K562 (cell line): ENCODE measurements at regions not wholly inside any gene's neighbourhood (a gene's known extent, or its start where the extent isn't known, plus 50 kb on each side); places are given as distances from the start of the nearest gene placed in this dataset.

Experiments used
- ATAC-seq: fragments of 200-7000 bp; cut with Tn5 transposase; 3 replicates; pipeline ENCODE4 v1.9.1; 2020; ENCODE audit warnings: moderate library complexity
- BruUV-seq: library from RNA; stranded (reverse); fragments of 400-500 nt; replicated peaks from 2 replicates; lab custom pipeline; 2021; lab: Mats Ljungman, UMichigan
- CTCF ChIA-PET: fragments of 300-600 bp; formaldehyde crosslinking; extraction: SDS; loops from one replicate; lab custom pipeline; 2021; ENCODE audit warnings: low intra/inter-chr PET ratio; lab: Yijun Ruan, JAX
- POLR2A ChIA-PET: fragments of 300-600, 350-650 bp; sonication (Branson Sonifier 250); formaldehyde crosslinking; extraction: SDS; loops from one replicate; lab custom pipeline; 2021; ENCODE audit warnings: antibody characterized with exemption, inconsistent platforms; lab: Yijun Ruan, JAX
- DNase-seq, 4 experiments: peaks; one replicate each; pipeline versions ENCODE4 v3.0.0 to v3.0.0-alpha.2; 2011 to 2018; ENCODE audit warnings: low spot score in 3 of 4, mixed read lengths in 3 of 4; ENCODE audit errors: extremely low read depth in 1 of 4
- FAIRE-seq: peaks from 2 replicates; lab custom pipeline; 2011; peaks lifted over from hg19 to GRCh38; lab: Jason Lieb, UNC
- H2AFZ ChIP-seq: 2 replicates; pipeline ENCODE4 v1.6.0; 2011; ENCODE audit warnings: low read depth, low read length, control low read depth, inconsistent platforms
- H3K27ac ChIP-seq: fragments of 200-600 bp; 3 replicates; pipeline ENCODE4 v1.8.0; 2011; ENCODE audit warnings: low read depth, mild to moderate bottlenecking, control low read depth, inconsistent platforms, low read length, moderate library complexity, mixed read lengths; ENCODE audit errors: extremely low read depth
- H3K27me3 ChIP-seq, 2 experiments: fragments of 300-600 bp in 1 of 2; 2 replicates in 1 of 2; 3 replicates in 1 of 2; pipeline versions ENCODE4 v1.6.0 to v1.8.0; 2011; ENCODE audit warnings: inconsistent platforms in 2 of 2, low read length in 2 of 2, mild to moderate bottlenecking in 1 of 2, mixed read lengths in 1 of 2, moderate library complexity in 1 of 2; ENCODE audit not compliant: control insufficient read depth in 2 of 2, insufficient read depth in 2 of 2
- H3K36me3 ChIP-seq: fragments of 300-600 bp; 3 replicates; pipeline ENCODE4 v1.8.0; 2011; ENCODE audit warnings: mild to moderate bottlenecking, low read length, inconsistent platforms; ENCODE audit not compliant: control insufficient read depth, insufficient read depth
- H3K4me1 ChIP-seq, 2 experiments: fragments of 200-600 bp in 1 of 2; replicated peaks in 1 of 2; 2 replicates in 1 of 2; 3 replicates in 1 of 2; pipeline versions ENCODE4 v1.5.1 to v1.8.0; 2011; ENCODE audit warnings: inconsistent platforms in 2 of 2, low read length in 2 of 2, mild to moderate bottlenecking in 1 of 2, mixed read lengths in 1 of 2, moderate library complexity in 1 of 2; ENCODE audit not compliant: control insufficient read depth in 2 of 2, insufficient read depth in 2 of 2
- H3K4me2 ChIP-seq: 2 replicates; pipeline ENCODE4 v1.6.1; 2011; ENCODE audit warnings: low read length, control low read depth, inconsistent platforms, mixed read lengths; ENCODE audit not compliant: insufficient read depth
- H3K4me3 ChIP-seq: fragments of 200-600 bp; sonication (generic), shearing (Covaris generic); 2 replicates; pipeline ENCODE4 v1.5.1; 2016; ENCODE audit warnings: control low read depth, inconsistent platforms
- H3K79me2 ChIP-seq: fragments of 200-600 bp; 3 replicates; pipeline ENCODE4 v1.8.0; 2011; ENCODE audit warnings: low read length, inconsistent platforms; ENCODE audit not compliant: control insufficient read depth, insufficient read depth
- H3K9ac ChIP-seq, 2 experiments: 2 replicates each; pipeline versions ENCODE4 v1.6.0 to v1.6.1; 2011; ENCODE audit warnings: low read depth in 2 of 2, low read length in 2 of 2, control low read depth in 1 of 2, inconsistent platforms in 1 of 2, mild to moderate bottlenecking in 1 of 2, mixed read lengths in 1 of 2; ENCODE audit not compliant: insufficient read depth in 1 of 2
- H3K9me1 ChIP-seq: one replicate; pipeline ENCODE4 v1.6.0; 2011; ENCODE audit warnings: inconsistent platforms, mild to moderate bottlenecking, low read length, moderate library complexity; ENCODE audit not compliant: control insufficient read depth, insufficient read depth
- H3K9me3 ChIP-seq: replicated peaks from 2 replicates; pipeline ENCODE4 v1.5.1; 2011; ENCODE audit warnings: low read depth, low read length, inconsistent platforms; ENCODE audit not compliant: control insufficient read depth, insufficient read depth
- H4K20me1 ChIP-seq: replicated peaks from 2 replicates; pipeline ENCODE4 v1.6.1; 2011; ENCODE audit warnings: low read length, inconsistent platforms, mixed read lengths; ENCODE audit not compliant: control insufficient read depth, insufficient read depth
- CBFA2T2 ChIP-seq: fragments of 450-650 bp; conservative IDR thresholded peaks from 2 replicates; pipeline ENCODE4 v1.6.1; 2017; ENCODE audit warnings: mild to moderate bottlenecking
- CHCHD3 ChIP-seq: fragments of 250-450 bp; sonication (Bioruptor Pico); IDR thresholded peaks from 2 replicates; pipeline ENCODE4 v2.1.2; 2022; ENCODE audit warnings: mild to moderate bottlenecking
- E2F1 ChIP-seq: sonication (generic); formaldehyde crosslinking; IDR thresholded peaks from 2 replicates; pipeline ENCODE4 v1.8.1; 2023; ENCODE audit warnings: mild to moderate bottlenecking, missing genetic modification reagents, moderate library complexity
- FOS ChIP-seq: IDR thresholded peaks from 3 replicates; pipeline ENCODE4 v1.6.1; 2011; ENCODE audit not compliant: insufficient read length; ENCODE audit errors: extremely low read depth
- FOXA1 ChIP-seq: fragments of 450-650 bp; IDR thresholded peaks from 2 replicates; pipeline ENCODE4 v1.6.1; 2016; ENCODE audit warnings: mild to moderate bottlenecking, borderline replicate concordance
- FOXA3 ChIP-seq, 2 experiments: fragments of 450-650 bp in 1 of 2; sonication (generic) in 1 of 2; formaldehyde crosslinking; IDR thresholded peaks in 1 of 2; conservative IDR thresholded peaks in 1 of 2; 2 replicates each; pipeline versions ENCODE4 v1.4.0 to v1.8.0; 2020 to 2022; ENCODE audit warnings: mild to moderate bottlenecking in 2 of 2, missing genetic modification reagents in 1 of 2
- GTF2E2 ChIP-seq: fragments of 200-800 bp; sonication (Bioruptor generic); IDR thresholded peaks from 2 replicates; pipeline ENCODE4 v1.6.1; 2016; ENCODE audit warnings: missing genetic modification characterization, missing compliant biosample characterization
- U2AF2 ChIP-seq: fragments of 200-400 bp; formaldehyde crosslinking; optimal IDR thresholded peaks from 2 replicates; pipeline ENCODE3; 2017; ENCODE audit warnings: low read depth, mild to moderate bottlenecking, low read length
- ZBTB11 ChIP-seq, 3 experiments: fragments of 200-800 bp in 1 of 3; fragments of 250-450 bp in 1 of 3; fragments of 450-650 bp in 1 of 3; sonication (Bioruptor Pico) in 1 of 3; sonication (Bioruptor generic) in 1 of 3; formaldehyde crosslinking in 1 of 3; IDR thresholded peaks; 2 replicates each; pipeline versions ENCODE4 v1.6.1 to v1.8.0; 2016 to 2022; ENCODE audit warnings: mild to moderate bottlenecking in 2 of 3, missing genetic modification characterization in 2 of 3, missing compliant biosample characterization in 1 of 3, moderate library complexity in 1 of 3
- ZNF121 ChIP-seq: sonication (generic); formaldehyde crosslinking; conservative IDR thresholded peaks from 2 replicates; pipeline ENCODE4 v1.8.0; 2022; ENCODE audit warnings: missing genetic modification reagents
- ZNF134 ChIP-seq: fragments of 250-450 bp; sonication (Bioruptor Pico); conservative IDR thresholded peaks from 2 replicates; pipeline ENCODE4 v1.4.0; 2020
- WGBS: fragments of 100-300 bp; shearing (Covaris generic); methylation state at CpG from one replicate; pipeline ENCODE4 v1.1.6; 2016; ENCODE audit warnings: low coverage, mixed read lengths; ENCODE audit not compliant: insufficient coverage; ENCODE audit errors: missing lambda C conversion rate; 5-methylcytosine and 5-hydroxymethylcytosine counted together
- in situ Hi-C: fragments of 300-500 bp; cut with MboI; formaldehyde crosslinking; loops from 4 replicates; pipeline ENCODE4 v1.15.0; 2018; ENCODE audit warnings: inconsistent platforms, mixed read lengths
- intact Hi-C: fragments of 100-400 bp; cut with micrococcal nuclease; formaldehyde crosslinking; loops from 2 replicates; pipeline ENCODE4 v1.14.2; 2022

DNA sequence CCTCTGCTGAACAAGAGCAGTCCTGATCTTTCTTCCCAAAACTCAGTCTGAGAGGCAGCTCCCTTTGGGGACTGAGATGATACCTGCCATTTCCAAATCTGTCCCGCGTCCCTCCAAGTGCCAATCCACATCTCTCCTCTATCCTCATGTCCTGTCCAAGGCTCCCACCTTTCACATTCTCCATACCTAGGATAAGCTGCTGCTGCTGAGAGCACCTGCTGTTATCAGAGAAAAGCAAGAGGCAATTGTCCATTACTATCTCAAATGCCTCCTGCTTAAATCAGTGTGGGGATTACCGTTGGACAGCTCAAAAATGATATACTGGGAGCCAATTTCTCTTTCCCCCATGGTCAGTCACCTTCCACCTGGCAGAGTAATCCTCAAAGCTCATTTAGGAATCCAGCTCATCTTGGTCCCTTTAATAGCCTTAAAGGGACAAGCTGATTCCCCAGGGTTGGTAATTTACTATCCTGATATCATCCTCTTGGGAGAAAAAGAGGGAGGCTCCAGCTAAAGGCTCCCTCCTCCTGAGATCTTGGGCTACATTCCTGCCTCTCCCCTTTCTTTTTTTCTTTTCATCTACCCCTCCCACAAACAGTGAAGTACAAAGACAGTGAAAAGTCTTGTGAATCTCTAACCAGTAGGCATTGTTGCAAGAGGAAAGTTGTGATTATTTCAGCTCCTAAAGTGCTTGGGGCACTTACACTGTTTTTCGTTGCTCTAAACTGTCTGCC, 278.1 kb upstream of the CAMK1G start:
- H3K79me2 ChIP-seq: no peaks in the 10 kb centered on the region
- in situ Hi-C loops: no loop called here
- no peak overlapping the region for H2AFZ ChIP-seq
- TF ChIP-seq FOS (no peak), CBFA2T2 (no peak)
- TF ChIP-seq, all 486 proteins: peak for 0
- Histone ChIP-seq H3K4me1 (no peaks in the 10 kb centered on the region), H3K9me1 (no peaks in the 10 kb centered on the region), H3K9ac (no peak overlapping the region), H3K4me2 (no peak overlapping the region), H3K36me3 (no peaks in the 10 kb centered on the region), H3K27ac (no peak overlapping the region), H3K4me3 (no peak overlapping the region), H3K9me3 (no peaks in the 10 kb centered on the region), H4K20me1 (no peaks in the 10 kb centered on the region), H3K27me3 (no peaks in the 10 kb centered on the region)
- FAIRE-seq (no peak), DNase-seq (no peak), ATAC-seq (no peak)
- CTCF ChIA-PET: no interaction called here
- WGBS: 0% methylated on average over 4 of the region's 4 CpGs
- intact Hi-C loops: no loop called here
- POLR2A ChIA-PET: interaction anchor here (0.6 kb wide), 1 partner anchor 10 kb away, joined by 3 read pairs; no protein-coding TSS in a partner anchor
- BruUV-seq: no TSS peak

DNA sequence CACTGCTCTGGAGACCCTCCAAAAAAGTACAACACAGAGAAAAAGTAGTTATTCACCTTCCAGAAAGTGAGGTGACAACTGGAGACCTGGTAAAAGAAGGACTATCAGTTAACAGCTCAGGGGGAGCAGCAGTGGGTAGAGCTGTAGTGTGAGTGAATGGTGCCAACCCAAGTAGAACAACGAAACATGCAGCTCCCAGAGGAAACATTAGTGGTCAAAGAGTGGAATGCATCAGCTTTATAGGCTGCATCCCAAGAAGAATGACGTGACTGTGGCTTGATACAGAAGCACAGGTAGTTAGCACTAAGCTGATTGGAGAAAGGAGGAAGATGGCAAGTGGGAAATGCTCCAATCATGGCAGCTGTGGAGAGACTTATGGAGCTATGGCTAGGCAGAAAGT, 275.7 kb upstream of the CAMK1G start:
- Histone ChIP-seq H3K4me2 (no peak overlapping the region), H3K27ac (no peak overlapping the region), H3K4me3 (no peak overlapping the region), H3K36me3 (no peaks in the 10 kb centered on the region), H4K20me1 (no peaks in the 10 kb centered on the region), H3K9ac (no peak overlapping the region), H3K9me1 (no peaks in the 10 kb centered on the region), H3K79me2 (no peaks in the 10 kb centered on the region), H3K9me3 (no peaks in the 10 kb centered on the region), H3K27me3 (no peaks in the 10 kb centered on the region), H3K4me1 (no peaks in the 10 kb centered on the region), H2AFZ (no peak overlapping the region)
- ATAC-seq (no peak), DNase-seq (no peak), FAIRE-seq (no peak)
- ChIA-PET CTCF (no interaction called here), POLR2A (no interaction called here)
- BruUV-seq: no TSS peak
- 0% methylated on average over 2 of the region's 2 CpGs for WGBS
- intact Hi-C loops (no loop called here), in situ Hi-C loops (no loop called here)
- TF ChIP-seq ZNF134: no peak
- no peak for TF ChIP-seq ZBTB11 (CRISPR knock-in tag; IDR thresholded peaks at IDR 0.05)
- no peak for TF ChIP-seq ZNF121
- no peak for TF ChIP-seq GTF2E2 (tag)
- TF ChIP-seq FOXA1: no peak
- no peak for TF ChIP-seq CHCHD3 (CRISPR knock-in tag)
- TF ChIP-seq FOXA3 (CRISPR knock-in tag; conservative IDR thresholded peaks at IDR 0.05 in 1 of 2, IDR thresholded peaks at IDR 0.05 in 1 of 2): no peak
- TF ChIP-seq U2AF2: no peak
- no peak for TF ChIP-seq E2F1
